ENCODE measurements at regions not wholly inside any gene's neighbourhood (a gene's known extent, or its start where the extent isn't known, plus 50 kb on each side); places are given as distances from the start of the nearest gene placed in this dataset.

- TF ChIP-seq DEAF1 (CRISPR knock-in tag; IDR thresholded peaks at IDR 0.05) (no peak), SETDB1 (IDR thresholded peaks at IDR 0.05; ENCODE audit: low read length) (no peak), ZNF778 (CRISPR knock-in tag; IDR thresholded peaks at IDR 0.05) (no peak), FOXK2 (conservative IDR thresholded peaks at IDR 0.05 in 1 of 2, IDR thresholded peaks at IDR 0.05 in 1 of 2; ENCODE audit: low read depth in 2 of 2) (no peak)
- TF ChIP-seq, protein P1, sequence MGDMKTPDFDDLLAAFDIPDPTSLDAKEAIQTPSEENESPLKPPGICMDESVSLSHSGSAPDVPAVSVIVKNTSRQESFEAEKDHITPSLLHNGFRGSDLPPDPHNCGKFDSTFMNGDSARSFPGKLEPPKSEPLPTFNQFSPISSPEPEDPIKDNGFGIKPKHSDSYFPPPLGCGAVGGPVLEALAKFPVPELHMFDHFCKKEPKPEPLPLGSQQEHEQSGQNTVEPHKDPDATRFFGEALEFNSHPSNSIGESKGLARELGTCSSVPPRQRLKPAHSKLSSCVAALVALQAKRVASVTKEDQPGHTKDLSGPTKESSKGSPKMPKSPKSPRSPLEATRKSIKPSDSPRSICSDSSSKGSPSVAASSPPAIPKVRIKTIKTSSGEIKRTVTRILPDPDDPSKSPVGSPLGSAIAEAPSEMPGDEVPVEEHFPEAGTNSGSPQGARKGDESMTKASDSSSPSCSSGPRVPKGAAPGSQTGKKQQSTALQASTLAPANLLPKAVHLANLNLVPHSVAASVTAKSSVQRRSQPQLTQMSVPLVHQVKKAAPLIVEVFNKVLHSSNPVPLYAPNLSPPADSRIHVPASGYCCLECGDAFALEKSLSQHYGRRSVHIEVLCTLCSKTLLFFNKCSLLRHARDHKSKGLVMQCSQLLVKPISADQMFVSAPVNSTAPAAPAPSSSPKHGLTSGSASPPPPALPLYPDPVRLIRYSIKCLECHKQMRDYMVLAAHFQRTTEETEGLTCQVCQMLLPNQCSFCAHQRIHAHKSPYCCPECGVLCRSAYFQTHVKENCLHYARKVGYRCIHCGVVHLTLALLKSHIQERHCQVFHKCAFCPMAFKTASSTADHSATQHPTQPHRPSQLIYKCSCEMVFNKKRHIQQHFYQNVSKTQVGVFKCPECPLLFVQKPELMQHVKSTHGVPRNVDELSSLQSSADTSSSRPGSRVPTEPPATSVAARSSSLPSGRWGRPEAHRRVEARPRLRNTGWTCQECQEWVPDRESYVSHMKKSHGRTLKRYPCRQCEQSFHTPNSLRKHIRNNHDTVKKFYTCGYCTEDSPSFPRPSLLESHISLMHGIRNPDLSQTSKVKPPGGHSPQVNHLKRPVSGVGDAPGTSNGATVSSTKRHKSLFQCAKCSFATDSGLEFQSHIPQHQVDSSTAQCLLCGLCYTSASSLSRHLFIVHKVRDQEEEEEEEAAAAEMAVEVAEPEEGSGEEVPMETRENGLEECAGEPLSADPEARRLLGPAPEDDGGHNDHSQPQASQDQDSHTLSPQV (IDR thresholded peaks at IDR 0.05) = no peak
- TF ChIP-seq, protein P2, sequence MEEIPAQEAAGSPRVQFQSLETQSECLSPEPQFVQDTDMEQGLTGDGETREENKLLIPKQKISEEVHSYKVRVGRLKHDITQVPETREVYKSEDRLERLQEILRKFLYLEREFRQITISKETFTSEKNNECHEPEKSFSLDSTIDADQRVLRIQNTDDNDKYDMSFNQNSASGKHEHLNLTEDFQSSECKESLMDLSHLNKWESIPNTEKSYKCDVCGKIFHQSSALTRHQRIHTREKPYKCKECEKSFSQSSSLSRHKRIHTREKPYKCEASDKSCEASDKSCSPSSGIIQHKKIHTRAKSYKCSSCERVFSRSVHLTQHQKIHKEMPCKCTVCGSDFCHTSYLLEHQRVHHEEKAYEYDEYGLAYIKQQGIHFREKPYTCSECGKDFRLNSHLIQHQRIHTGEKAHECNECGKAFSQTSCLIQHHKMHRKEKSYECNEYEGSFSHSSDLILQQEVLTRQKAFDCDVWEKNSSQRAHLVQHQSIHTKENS (CRISPR knock-in tag; IDR thresholded peaks at IDR 0.05) = no peak
Observed at GRCh38 chr2:196380098-196380497, 208.7 kb upstream of the STK17B start (continued).
